OCI-M2 (cell line): ENCODE measurements at regions not wholly inside any gene's neighbourhood (a gene's known extent, or its start where the extent isn't known, plus 50 kb on each side); places are given as distances from the start of the nearest gene placed in this dataset.
"Not testable (repeated sequence)": the region's sequence is repeated elsewhere in the genome, so short reads cannot be mapped to it uniquely, and the experiment has no call there.

Experiments used
- DNase-seq: peaks from one replicate; lab custom pipeline; 2025; ENCODE audit not compliant: unreplicated experiment; lab: John Stamatoyannopoulos, UW

DNA sequence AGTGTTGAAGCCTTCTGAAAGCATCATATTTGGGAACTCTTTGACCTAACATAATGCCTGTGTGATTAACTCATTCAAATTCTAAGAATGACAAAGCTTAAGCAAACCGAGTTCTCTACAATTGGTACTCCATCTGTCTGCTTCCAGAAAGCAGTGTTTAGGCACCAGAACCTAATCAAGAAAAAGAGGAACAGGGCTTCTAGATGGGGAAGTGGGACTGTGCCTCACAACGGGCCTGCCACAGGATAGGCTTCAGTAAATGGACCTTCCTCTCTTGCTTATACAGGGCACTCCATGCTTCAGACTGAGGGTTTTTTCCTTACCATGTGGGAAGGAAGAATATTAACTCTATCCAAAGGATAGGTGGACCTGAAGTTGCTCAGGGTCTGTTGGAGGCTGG is 808.1 kb downstream of the XPNPEP1 start:
- no peak for DNase-seq

DNA sequence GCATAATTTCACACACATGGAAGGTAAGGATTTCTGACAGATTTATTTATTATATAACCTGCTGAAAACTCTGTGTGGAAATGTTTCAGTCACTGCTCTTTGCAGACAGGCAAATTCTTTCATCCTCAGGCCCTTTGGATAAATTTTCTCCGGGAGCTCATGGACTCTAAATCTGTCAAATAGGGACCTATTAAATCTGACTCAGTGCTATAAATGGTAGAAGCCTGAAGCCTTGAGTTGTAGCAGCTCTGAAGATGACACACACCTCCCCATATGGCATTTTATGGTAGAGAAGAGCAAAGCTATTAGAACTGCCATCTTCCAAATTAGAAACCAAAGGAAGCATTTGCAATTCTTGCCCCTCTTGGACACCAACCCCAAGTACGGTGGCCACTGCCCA is 808.7 kb downstream of the XPNPEP1 start:
- DNase-seq = no peak

DNA sequence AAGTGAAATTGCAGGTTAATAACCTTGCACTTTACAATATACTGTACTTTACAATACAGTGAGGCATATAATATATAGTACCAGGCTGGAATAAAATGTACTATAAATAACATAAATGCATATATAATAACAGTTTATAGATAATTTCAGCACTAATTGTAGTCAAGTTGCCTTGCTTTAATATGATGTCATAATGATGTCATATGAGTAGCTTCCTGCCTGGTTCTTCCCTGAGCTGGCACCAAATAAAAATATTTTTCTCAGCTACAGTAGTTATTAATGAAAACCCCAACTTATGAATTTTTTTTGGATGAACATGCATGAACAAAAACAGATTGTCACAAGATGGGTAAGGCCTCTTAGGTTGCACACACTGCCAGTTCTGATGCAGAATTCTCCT is 816.7 kb downstream of the XPNPEP1 start:
- DNase-seq = no peak

DNA sequence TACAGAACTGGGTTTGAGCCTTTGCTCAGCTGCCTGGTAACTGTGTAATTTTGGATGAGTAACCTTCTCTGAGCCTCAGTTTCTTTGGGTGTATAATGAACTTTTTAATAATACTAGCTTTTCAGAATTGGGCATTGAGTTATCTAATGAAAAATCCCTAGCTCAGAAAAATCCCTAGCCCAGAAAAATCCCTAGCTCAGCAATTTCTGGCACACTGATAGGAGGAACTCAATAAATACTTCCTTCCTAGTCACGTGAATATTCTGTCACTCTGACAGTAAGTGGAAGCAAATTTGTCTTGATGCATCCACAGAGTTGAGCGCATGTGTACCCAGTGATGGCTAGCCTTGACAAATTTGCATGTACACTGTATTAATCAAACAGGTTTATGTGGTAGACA is 817.6 kb downstream of the XPNPEP1 start:
- DNase-seq = no peak

DNA sequence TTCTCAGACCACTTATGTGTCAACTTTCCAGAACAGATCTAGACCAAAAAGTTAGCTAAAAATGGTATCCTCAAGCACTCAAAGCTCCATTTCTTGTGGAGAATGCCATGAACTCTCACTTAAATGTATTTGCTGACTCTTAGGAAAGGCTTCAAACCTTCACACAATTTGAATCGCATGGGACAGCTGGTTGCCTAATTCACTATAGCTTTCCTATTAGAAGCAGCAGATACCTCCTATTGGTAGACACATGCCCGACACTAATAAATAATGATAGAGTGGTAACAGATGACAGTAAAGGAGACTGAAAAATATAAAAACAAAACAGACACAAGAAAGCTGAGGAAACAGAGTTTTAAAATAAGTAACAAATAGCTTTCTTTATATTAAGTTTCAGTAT is 818.5 kb downstream of the XPNPEP1 start:
- DNase-seq = no peak

DNA sequence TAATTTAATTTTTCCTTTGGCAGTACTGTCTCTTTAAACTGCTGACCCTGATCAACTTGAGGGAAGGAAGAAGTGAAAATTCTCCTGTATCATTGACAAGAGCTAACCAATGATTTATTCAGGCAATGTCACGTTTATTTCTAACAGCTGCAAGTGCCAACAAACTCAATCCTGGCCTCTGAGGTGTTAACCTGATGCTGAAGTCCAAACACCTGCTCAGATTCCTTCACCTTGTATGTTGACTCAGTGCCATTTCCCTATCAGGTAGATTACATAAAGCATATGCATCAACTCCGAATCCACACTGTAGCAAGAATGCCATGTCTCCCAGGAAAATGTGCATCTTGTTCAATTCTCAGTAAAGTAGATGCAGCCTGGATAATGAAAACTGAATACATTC is 820.0 kb downstream of the XPNPEP1 start:
- no peak for DNase-seq

DNA sequence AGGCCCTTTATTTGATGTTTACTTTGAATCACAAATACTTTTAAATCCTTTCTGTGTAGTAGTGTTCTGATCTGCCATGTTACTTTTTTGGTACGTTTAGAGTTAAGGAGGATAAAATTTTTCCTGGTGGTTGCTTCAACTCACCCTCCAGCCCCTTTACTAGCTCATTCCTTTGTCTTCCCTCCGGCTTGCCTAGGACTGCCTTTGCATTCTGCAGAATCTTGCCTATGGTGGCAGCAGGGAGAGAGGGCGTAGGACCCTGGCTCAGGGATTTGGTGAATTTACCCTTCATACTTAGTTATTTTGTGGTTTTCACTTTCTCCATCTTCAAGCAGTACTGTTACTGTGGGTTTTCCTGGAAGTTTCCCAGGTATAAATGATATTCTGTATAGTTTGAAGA is 833.5 kb downstream of the XPNPEP1 start:
- DNase-seq = no peak

DNA sequence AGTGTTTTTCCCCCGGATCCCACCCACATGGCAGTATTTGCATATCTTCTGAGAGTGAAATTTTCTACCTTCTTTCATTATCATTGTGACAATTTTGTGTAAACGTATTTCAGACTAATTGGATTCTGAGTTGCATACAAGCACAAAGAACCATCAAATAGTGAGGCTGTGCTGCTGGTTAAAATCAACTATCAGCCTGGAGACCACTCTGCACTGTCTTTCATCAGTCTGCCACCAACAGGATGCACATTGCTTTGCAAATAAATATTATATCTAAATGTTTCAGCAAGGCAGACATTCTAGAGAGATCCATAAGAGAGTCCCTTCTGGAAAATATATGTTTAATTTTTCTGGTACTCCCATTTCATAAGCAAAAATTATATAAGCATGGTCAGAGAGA is 851.8 kb downstream of the XPNPEP1 start:
- no peak for DNase-seq

DNA sequence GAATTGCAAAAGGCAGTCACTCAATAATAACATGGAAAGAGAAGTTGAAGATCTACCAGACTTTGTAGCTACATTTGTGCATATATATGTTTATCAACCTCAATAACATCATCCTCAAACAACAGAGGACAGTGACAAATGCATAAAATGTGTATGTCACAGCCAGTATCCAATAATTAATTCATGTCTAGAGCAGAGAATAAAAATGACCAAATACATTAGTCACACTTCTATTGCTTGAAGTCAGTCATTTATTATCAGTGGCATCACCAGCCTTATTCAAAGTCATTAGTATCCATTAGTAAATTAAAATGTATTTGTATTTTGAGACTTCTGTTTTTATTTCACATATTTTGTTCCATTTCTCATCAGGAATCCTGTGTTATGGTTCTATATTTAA is 852.8 kb downstream of the XPNPEP1 start:
- DNase-seq = no peak

DNA sequence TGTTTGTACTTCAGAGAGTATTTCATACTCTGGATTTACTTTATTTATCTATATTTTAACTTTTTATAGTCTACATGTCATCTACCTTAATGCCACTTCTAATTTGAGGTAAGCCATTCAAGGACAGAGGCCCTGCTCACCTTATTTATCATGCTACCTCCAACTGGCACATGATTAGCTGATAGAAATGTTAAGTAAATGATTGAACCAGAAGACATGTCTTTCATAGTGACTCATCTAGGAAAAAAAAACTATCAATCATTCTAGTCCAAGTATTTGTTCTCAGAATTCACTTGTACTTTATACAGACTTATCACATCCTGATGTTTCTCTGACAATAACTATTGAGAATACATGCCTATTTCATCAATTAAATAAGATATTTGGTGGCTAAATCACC is 856.3 kb downstream of the XPNPEP1 start:
- DNase-seq = no peak

DNA sequence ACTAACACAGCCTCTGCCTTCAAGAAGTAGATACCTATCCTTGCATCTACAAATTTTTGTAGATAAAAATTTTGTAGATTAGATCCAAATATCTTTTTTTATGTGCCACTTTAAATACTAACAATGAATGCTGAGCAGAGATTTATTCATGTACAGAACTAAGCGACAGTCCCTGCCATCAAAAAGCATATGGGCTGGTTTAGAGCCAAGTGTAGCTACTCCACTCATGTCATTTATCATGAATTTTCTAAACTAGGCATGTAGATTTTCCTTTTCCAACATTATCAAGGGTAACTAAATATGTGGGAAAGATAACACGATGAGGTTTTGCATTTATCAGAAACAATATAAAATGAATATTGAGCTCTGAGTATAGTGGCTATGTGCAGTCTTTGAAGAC is 857.5 kb downstream of the XPNPEP1 start:
- DNase-seq = no peak

DNA sequence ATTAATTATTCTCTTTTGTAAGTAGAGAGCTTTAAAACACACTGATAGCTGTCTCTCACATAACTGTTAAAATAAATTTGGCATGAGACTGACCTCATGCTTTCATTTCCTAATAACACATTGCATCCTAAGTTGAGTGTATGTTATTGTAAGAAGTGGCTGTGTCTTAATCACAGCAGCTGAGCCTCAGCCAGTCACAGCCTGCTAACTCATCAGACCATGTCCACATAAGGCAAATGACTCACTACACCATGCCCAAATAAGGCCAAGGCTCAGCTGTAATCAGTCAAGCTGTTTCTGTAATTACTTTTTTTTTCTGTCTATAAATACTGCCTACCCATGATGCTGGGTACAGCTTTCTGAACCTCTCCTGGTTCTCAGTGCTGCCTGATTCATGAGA is 860.9 kb downstream of the XPNPEP1 start:
- DNase-seq = no peak

DNA sequence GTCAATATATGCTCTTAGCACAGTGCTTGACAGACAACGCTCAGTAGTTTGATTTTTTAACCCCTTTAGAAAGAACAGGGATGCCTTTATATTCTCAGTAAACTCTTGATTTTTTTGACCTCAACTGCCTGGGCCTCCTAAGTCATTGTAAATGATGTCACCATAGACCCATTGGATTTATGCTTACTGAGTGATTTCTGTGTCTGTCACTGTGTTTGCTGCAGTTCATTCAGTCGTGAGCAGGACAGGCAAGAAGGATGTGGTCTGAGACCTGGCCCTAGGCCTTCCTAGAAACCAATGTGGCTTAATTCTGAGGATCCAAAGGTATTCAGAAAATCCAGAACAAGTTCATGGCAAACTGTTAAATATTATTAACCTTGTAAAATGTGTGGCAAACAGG is 868.1 kb downstream of the XPNPEP1 start:
- no peak for DNase-seq

DNA sequence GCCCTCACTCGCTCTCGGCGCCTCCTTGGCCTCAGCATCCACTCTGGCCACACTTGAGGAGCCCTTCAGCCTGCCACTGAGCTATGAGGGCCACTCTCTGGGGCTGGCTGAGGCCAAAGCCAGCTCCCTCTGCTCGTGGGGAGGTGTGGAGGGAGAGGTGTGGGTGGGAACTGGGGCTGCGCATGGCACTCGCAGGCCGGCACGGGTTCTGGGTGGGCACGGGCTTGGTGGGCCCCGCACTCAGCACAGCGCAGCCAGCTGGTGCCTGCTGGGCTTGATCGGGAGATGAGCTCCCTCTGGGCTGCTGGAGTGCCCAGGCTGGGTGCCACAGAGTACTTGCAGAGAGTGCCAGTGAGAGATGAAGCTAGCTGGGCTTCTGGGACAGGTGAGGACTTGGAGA is 875.5 kb downstream of the XPNPEP1 start:
- no peak for DNase-seq

DNA sequence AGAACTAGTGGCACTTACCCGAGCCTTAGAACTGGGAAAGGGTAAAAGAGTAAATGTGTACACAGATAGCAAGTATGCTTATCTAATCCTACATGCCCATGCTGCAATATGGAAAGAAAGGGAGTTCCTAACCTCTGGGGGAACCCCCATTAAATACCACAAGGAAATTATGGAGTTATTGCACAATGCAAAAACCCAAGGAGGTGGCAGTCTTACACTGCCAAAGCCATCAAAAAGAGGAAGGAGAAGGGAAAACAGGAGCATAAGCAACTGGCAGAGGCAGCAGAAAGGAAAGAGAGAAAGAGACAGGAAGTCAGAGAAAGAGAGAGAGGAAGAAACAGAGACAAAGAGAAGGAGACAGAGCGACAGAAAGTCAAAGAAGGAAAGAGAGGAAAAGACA is 876.9 kb downstream of the XPNPEP1 start:
- DNase-seq = not testable (repeated sequence)

DNA sequence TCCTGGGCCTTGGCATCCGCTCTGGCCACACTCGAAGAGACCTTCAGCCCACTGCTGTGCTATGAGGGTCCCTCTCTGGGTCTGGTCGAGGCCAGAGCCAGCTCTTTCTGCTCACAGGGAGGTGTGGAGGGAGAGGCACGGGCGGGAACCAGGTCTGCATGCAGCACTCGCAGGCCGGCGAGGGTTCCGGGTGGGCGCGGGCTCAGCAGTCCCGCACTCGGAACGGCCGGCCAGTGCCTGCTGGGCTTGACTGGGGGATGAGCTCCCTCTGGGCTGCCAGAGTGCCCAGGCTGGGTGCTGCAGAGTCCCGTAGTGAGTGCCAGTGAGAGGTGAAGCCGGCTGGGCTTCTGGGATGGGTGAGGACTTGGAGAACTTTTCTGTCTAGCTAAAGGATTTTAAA is 882.7 kb downstream of the XPNPEP1 start:
- DNase-seq = no peak

DNA sequence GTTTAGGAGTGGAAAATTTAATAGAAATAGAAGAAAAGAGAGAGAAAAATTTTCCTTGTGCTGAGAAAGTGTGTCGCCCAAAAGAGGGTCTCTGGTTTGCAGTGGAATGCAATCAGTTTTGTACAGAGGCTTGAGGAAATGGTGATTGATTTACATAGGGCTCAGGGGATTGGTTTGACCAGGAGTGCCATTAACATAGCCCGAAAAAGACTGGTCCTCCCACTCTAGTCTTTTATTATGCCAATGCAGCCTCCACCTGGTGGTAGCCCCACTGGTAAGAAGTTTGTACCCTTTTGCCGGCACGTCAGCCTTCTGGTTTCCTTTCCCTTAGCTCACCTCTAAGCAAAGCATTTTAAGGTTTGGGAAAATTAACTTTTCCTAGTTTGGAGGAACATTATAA is 885.3 kb downstream of the XPNPEP1 start:
- no peak for DNase-seq

DNA sequence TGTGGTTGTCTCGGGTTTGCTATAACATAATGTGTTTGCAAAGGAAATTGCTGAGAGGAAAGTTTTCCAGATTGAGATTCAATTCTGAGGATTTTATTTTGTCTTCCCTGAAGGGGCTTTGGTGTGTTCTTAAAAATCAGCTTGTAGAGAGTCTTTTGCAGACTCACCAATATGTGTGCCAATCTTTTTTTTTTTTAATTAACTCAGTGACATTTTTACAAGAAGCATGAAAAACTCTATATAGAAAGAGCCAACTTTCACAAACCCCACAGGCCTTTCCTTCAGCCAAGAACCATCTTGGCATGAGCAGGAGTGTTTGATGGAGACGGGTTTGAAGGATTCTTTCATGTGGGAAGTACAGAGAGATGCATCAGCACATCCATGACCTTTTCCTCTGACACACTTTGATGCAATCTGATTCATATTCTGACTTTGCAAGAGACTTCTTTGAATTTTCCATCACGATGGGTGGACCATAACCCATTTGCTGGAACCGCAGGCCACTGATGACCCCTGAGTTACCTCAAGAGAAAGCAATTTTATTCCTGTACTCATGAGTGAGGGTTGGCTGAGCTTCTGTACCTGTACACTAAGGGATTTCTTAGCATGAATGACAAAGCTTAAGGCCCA is 892.6 kb downstream of the XPNPEP1 start:
- DNase-seq = no peak

DNA sequence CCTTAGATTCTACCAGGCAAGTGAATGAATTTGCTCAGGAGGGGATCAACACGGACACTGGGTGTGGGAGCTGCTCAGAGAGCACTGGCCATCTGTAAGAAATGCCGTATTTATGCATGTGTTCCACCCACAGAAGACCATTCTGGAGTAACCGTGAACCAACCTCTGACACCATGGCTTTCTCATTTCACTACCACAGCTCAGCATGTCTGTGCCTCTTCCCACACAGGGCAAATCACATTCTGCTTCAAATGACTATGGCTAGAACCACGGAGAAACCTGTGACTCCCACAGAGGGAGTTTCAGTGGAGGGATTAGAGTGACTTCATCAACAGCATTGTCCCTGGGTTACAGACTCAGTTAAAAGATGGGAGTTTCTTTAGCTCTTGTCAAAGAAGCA is 893.4 kb downstream of the XPNPEP1 start:
- no peak for DNase-seq

DNA sequence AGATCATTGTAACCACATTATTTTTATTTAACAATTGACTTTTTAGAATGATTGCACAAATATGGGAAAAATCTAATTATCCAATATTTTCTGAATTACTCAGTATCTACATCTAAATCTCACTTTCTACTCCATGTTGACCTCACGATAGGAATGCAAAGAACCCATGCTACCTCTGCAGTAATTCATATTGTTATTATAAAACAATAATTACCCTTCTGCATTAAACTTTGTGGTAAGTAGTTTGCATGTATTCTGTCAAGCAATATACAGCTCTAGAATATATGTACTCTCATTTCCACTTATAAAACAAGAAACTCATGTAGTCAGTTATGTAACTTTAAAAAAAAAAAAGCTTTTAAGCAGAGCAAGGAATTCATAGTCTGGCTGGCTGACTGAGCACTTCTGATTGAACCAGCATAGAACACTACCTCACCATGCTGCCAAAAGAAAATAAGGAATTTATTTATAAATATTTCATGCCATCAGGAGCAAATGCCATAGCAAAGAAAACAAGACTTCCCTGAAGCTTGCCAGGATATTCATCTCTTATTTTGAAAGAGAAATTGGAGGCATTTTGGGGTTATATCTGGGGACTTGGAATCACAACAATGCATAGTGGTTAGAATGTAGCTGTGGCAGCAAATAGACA is 895.7 kb downstream of the XPNPEP1 start:
- no peak for DNase-seq

DNA sequence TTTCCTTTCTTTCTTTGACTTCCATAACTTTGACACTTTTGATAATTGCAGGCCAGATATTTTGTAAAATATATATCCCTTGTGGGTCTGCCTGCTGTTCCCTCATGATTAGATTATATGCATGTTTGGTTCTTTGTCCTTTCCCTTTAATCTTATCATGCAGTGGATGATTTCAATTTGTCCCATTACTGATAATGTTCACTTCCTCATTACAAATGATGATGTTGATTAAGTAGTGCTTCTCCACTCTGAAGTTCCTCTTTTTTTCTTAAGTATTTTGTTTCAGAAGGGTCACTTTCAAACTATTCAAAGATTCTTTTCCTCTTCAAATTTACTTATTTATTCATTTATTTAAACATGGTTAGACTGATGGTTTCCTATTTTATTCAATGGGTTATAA is 898.1 kb downstream of the XPNPEP1 start:
- DNase-seq = no peak

DNA sequence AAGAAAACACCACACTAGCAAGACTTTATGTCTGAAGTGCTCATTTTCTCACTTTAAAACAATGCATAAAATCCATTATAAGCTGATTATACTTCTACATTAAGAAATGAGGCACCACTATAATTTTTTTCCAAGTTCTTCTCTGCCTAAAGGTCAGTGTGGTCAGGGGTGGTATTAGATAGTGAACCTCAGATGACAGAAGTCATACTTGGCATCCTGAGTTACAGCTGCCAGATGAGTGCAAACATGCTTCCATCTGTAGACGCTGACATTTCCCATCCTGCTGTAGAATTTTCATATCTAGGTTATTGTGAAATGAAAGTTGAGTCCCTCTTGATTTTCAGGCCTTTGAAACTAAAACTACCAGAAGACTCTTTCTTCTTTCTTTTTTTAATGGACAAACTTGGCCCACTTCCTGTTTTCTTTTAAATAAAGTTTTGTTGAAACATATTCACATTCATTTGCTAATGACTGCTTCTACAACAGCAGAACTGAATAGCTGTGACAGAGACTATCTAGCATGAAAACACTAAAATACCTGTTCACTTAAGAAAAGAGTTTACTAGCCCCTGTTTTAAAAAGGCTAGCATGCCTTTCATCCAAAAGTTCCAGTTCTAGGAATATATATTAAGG is 900.8 kb downstream of the XPNPEP1 start:
- DNase-seq = no peak

DNA sequence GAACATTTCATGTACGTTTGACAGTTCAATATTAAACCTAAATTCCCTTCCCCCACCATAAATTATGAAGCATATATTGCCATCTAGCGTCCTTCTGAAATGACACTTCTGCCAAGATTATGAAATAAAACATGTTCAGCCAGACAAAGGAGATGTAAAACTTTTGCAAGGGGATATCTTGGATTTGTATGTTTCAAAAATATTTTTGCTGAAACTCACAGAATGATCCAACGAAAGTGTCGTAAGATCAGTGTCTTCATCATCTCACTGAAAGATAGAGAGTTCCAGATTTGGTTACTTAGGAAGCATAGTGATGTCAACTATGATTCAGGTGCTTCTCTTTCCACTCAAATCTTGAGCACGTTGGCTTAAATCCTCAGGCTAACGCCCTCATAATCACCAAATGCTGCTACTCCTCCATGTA is 904.3 kb downstream of the XPNPEP1 start:
- no peak for DNase-seq
